Transverse colon (tissue), 4 donors: ENCODE measurements at regions not wholly inside any gene's neighbourhood (a gene's known extent, or its start where the extent isn't known, plus 50 kb on each side); places are given as distances from the start of the nearest gene placed in this dataset.

Source experiments
- DNase-seq: peaks from one replicate; pipeline ENCODE4 v3.0.0-alpha.2; 2019
- H3K27ac ChIP-seq, 4 donors: fragments of 200-600 bp; sonication (generic); 2 replicates each; pipeline ENCODE4 v1.5.1; 2016 to 2018; ENCODE audit warnings: inconsistent platforms in 4 of 4
- H3K27me3 ChIP-seq: fragments of 200-600 bp; sonication (generic); 2 replicates; pipeline ENCODE4 v1.5.1; 2017; ENCODE audit warnings: inconsistent platforms
- H3K36me3 ChIP-seq, 4 donors: fragments of 200-600 bp; sonication (generic); 2 replicates each; pipeline ENCODE4 v1.5.1; 2017 to 2019; ENCODE audit warnings: inconsistent platforms in 4 of 4
- H3K4me1 ChIP-seq, 4 donors: fragments of 200-600 bp; sonication (generic); 2 replicates each; pipeline ENCODE4 v1.5.1; 2017 to 2020; ENCODE audit warnings: inconsistent platforms in 4 of 4
- H3K4me3 ChIP-seq, 4 donors: fragments of 200-600 bp; sonication (generic); 1 replicate in 1 of 4; 2 replicates in 3 of 4; pipeline versions ENCODE4 v1.5.1 to v1.6.1; 2017 to 2019; ENCODE audit warnings: inconsistent platforms in 4 of 4
- H3K9me3 ChIP-seq, 2 donors: fragments of 200-600 bp; sonication (generic); 2 replicates each; pipeline ENCODE4 v1.5.1; 2017 to 2019; ENCODE audit warnings: inconsistent platforms in 2 of 2
- EP300 ChIP-seq: sonication (generic); formaldehyde crosslinking; IDR thresholded peaks from one replicate; pipeline ENCODE4 v1.6.1; 2017; ENCODE audit warnings: antibody characterized with exemption, low read depth
- POLR2A ChIP-seq: fragments of 450-650 bp; IDR thresholded peaks from one replicate; pipeline ENCODE4 v1.6.1; 2016; ENCODE audit warnings: antibody characterized with exemption, mild to moderate bottlenecking, moderate library complexity
- POLR2AphosphoS5 ChIP-seq, 3 donors: sonication (generic); formaldehyde crosslinking; IDR thresholded peaks; one replicate each; pipeline ENCODE4 v1.6.1; 2016; ENCODE audit warnings: antibody characterized with exemption in 3 of 3
- WGBS, 2 donors: methylation state at CpG; one replicate each; pipeline ENCODE4 v1.1.5; 2018; ENCODE audit warnings: low coverage in 1 of 2; 5-methylcytosine and 5-hydroxymethylcytosine counted together
- in situ Hi-C, 4 donors: fragments of 200-750 bp; cut with MboI; loops; one replicate each; pipeline versions ENCODE4 v1.15.0 to v1.15.1; 2017; ENCODE audit warnings: low sequenced_read_pairs in 3 of 4, low pct_ligation_motif_present in 1 of 4, low pct_unique_long_range_greater_than_20kb in 1 of 4
- intact Hi-C: fragments of 100-400 bp; cut with DNase I; formaldehyde crosslinking; loops from one replicate; pipeline ENCODE4 v1.15.1; 2023; ENCODE audit warnings: low total_unique reads
- TF ChIP-seq, protein P1 (sequence below), 5 experiments: fragments of 200-600 bp in 3 of 5; fragments of 450-650 bp in 2 of 5; sonication (generic) in 3 of 5; IDR thresholded peaks; 1 replicate in 2 of 5; 2 replicates in 3 of 5; pipeline ENCODE4 v1.5.1; 2016 to 2017; ENCODE audit warnings: antibody characterized with exemption in 5 of 5, inconsistent platforms in 3 of 5, mild to moderate bottlenecking in 2 of 5, moderate library complexity in 1 of 5

DNA sequence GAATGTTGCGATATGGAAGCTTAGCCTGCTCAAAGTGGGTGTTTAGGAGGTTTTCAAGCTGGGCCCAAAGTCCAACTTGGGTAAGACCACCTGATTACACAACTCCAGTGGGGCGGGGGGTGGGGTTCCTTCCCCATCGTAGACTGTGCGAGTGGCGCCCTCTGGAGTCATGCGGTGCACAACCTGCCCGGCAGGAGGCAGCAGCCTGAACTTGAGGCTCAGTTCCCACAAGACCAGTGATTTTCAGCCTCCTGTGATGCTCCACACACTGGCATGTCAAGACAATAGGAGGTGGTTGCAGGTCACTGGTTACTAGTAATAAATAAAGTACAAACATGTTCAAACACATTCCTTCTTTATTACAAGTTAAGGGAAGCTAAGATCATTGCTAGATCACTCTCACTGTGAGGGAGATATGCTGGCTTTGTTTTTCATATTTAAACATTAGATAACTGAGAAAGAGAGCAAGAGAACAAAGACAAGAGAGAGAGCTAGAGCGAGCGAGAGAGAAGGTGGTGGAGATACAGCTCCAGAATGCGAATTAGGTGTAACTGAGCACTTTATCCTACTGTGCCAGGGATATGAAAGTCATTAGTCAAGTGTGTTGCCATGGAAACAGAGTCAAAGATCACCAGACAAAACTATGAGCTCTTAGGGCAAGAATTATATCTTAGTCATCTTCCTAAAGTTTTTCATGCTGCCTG is 97.4 kb upstream of the BMPER start:
- Histone ChIP-seq H3K27ac (no peak overlapping the region), H3K4me1 (no peaks in the 10 kb centered on the region)
- 55 to 71% methylated on average over 3 to 10 of the region's 10 CpGs for WGBS, 2 donors

DNA sequence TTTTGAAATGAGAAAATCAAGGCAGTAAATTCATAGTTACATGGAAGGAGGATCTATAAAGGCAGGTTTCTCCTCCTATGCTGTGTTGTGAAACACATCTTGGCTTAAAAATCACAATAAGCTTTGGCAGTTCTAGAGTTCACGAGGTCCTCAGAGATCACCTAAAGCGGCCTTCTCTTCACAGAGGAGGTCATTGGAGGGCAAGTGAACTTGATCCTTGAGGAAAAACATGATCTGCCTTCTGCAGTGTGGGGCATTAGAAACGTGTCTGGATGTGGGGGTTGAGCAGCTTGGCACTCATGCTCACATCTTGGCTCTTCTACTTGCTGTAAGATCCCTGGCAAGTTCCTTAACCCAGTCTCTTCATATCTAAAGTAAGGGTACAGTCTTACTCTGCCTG is 96.1 kb upstream of the BMPER start:
- Histone ChIP-seq H3K9me3 (no peaks in the 10 kb centered on the region), H3K27ac (no peak overlapping the region), H3K27me3 (no peaks in the 10 kb centered on the region), H3K4me3 (no peak overlapping the region), H3K36me3 (no peaks in the 10 kb centered on the region), H3K4me1 (no peaks in the 10 kb centered on the region)
- in situ Hi-C loops, result no loop called here
- intact Hi-C loops, result no loop called here
- WGBS, 2 donors, result 52 to 87% methylated on average over 2 to 3 of the region's 3 CpGs
- DNase-seq, result no peak
- TF ChIP-seq EP300, result no peak
- TF ChIP-seq, protein P1, sequence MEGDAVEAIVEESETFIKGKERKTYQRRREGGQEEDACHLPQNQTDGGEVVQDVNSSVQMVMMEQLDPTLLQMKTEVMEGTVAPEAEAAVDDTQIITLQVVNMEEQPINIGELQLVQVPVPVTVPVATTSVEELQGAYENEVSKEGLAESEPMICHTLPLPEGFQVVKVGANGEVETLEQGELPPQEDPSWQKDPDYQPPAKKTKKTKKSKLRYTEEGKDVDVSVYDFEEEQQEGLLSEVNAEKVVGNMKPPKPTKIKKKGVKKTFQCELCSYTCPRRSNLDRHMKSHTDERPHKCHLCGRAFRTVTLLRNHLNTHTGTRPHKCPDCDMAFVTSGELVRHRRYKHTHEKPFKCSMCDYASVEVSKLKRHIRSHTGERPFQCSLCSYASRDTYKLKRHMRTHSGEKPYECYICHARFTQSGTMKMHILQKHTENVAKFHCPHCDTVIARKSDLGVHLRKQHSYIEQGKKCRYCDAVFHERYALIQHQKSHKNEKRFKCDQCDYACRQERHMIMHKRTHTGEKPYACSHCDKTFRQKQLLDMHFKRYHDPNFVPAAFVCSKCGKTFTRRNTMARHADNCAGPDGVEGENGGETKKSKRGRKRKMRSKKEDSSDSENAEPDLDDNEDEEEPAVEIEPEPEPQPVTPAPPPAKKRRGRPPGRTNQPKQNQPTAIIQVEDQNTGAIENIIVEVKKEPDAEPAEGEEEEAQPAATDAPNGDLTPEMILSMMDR (IDR thresholded peaks at IDR 0.05), result no peak
- TF ChIP-seq POLR2AphosphoS5 (IDR thresholded peaks at IDR 0.05), result no peak
- TF ChIP-seq POLR2A, result no peak

More for the DNA sequence above, 97.4 kb upstream of the BMPER start:
- no peaks in the 10 kb centered on the region for H3K27me3 ChIP-seq
- H3K4me3 ChIP-seq, result no peak overlapping the region
- H3K36me3 ChIP-seq, result no peaks in the 10 kb centered on the region
- TF ChIP-seq, protein P1 (IDR thresholded peaks at IDR 0.05), result peak in 2 of 5 experiments; percentile 24 to 28
- no peak for TF ChIP-seq POLR2AphosphoS5 (IDR thresholded peaks at IDR 0.05)
- TF ChIP-seq EP300, result no peak
- in situ Hi-C loops, result no loop called here
- intact Hi-C loops, result no loop called here
- no peaks in the 10 kb centered on the region for H3K9me3 ChIP-seq
- peak; percentile 11 for DNase-seq

DNA sequence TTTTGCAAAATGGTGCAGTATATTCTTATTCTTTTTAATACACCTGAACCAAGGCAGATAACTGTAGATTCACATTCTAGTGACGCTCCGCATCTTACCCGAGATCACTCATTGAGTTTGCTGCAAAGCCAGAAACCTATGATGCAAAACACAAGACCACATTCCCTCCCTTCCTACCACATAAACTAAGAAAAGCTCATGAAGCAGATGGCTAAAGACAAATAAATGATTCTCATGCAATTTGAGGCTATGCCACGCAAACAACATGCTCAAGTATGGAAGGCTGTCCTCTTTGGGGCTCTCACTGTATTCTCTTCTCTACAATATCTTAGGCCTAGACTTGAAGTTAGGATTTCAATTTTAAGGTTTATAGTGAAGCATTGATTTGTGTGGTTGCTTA is 95.0 kb upstream of the BMPER start:
- no peak overlapping the region for H3K27ac ChIP-seq
- no peak for DNase-seq
- WGBS, 2 donors, result 92 to 94% methylated on average over 3 to 4 of the region's 4 CpGs
- no peak overlapping the region for H3K4me3 ChIP-seq
- TF ChIP-seq EP300, result no peak
- TF ChIP-seq POLR2AphosphoS5 (IDR thresholded peaks at IDR 0.05), result no peak
- no peak for TF ChIP-seq POLR2A
- TF ChIP-seq, protein P1 (IDR thresholded peaks at IDR 0.05), result no peak
- in situ Hi-C loops (no loop called here), intact Hi-C loops (no loop called here)
- no peaks in the 10 kb centered on the region for H3K27me3 ChIP-seq
- no peaks in the 10 kb centered on the region for H3K4me1 ChIP-seq
- no peaks in the 10 kb centered on the region for H3K9me3 ChIP-seq
- no peaks in the 10 kb centered on the region for H3K36me3 ChIP-seq

DNA sequence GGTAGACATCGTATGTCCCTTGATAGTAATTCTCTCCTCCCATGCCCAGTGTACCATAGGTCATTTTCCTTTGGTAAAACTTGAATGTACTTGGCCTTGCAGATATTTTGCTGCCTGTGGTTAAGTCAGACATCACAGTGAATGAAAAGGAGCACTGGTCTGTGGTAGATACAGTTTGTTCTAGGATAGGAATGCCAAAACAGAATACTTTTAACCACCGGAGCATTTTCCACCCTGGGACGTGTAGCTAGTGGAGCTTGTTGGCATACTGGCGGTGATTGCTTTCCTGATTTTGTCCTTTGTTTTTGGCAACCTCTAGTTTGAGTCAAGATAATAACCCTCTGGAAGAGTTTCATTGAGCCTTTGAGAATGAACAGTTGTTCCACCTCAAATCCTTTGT is 92.0 kb upstream of the BMPER start:
- DNase-seq, result no peak
- H3K27me3 ChIP-seq, result no peaks in the 10 kb centered on the region
- H3K27ac ChIP-seq, result no peak overlapping the region
- TF ChIP-seq EP300 (no peak), POLR2A (no peak), POLR2AphosphoS5 (IDR thresholded peaks at IDR 0.05) (no peak)
- TF ChIP-seq, protein P1 (IDR thresholded peaks at IDR 0.05), result no peak
- H3K36me3 ChIP-seq, result no peaks in the 10 kb centered on the region
- no peaks in the 10 kb centered on the region for H3K4me1 ChIP-seq
- in situ Hi-C loops, result no loop called here
- WGBS, 2 donors, result 86 to 89% methylated on average over 1 to 4 of the region's 4 CpGs
- H3K9me3 ChIP-seq, result no peaks in the 10 kb centered on the region
- H3K4me3 ChIP-seq, result no peak overlapping the region
- intact Hi-C loops, result no loop called here
